ENCODE measurements at regions not wholly inside any gene's neighbourhood (a gene's known extent, or its start where the extent isn't known, plus 50 kb on each side); places are given as distances from the start of the nearest gene placed in this dataset.

DNA sequence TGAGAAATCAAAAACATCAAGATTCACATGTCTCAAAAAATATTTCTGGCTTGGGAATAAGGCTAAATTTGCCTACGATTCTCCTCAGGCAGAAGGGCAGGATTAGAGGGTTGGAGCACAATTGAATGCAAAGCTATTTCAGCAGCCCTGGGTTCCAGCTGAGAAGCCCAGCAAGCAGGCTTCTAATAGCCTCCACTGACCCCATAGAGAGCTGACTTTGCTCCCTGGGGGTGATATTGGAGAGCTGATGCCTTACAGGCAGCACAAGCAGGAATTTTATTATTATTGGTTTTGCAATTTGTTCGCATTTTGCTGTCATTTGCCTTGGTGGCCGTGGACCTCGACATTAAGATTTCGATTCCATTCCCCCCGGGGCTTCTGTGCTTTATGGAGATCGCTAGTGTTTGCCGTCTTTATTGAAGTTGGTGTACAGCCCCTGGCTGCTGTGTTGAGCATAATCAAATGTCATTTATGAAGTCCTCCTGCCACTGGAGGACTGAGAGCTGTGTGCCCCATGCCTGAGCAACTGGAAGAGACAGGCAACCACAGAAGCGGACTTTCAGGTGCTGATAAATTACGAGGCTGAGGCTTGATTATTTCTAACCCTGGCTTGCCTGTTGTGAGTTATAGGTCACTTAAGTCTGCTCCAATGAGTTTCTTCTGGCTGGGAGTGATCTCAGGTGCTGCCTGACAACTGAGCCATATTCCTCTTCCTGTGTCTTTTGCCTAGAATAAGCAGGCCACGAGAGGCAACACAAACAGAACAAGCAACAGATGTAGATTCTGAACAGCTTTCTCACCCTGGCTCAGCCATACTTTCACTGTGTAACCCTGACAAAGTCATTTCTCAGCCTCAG is 518.4 kb upstream of the CAMK1G start:
- DNase-seq (ENCODE audit: low spot score), result no peak

DNA sequence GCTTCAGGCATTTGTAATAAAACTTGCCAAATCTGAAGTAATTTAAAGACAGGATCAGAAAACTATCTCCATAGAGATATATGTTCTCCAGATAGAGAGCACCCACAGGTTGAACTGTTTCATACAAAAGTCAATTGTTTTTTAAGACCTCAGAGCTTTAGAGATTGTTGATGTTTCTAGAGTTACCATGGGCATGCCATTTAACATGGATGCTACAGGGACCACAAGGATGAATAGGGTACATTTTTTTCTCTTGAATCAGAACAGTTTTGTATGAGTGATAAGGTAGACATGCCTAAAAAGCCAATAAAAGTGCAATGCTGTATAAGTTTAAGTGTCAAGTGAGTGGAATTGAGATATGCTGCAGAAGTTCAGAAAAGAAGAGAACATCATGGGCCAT is 511.0 kb upstream of the CAMK1G start:
- no peak for DNase-seq (ENCODE audit: low spot score)

DNA sequence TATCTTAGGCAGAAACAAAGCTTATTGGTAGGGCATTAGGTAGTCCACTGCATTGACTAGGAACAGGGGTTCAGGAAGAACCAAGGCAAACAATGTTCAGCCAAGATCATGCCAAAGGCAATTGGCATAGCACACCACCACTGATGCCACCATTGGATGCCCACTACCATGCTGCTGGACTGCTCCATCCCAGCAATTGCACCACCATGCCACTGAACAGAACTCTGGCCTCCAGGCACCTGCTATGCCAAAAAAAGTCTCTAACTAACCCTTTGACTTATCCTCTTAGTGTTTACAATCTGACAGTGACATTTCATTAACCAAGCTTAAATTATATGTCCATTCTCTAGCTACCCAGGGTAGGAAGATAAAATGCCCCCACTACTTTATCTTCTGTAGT is 509.6 kb upstream of the CAMK1G start:
- no peak for DNase-seq (ENCODE audit: low spot score)

DNA sequence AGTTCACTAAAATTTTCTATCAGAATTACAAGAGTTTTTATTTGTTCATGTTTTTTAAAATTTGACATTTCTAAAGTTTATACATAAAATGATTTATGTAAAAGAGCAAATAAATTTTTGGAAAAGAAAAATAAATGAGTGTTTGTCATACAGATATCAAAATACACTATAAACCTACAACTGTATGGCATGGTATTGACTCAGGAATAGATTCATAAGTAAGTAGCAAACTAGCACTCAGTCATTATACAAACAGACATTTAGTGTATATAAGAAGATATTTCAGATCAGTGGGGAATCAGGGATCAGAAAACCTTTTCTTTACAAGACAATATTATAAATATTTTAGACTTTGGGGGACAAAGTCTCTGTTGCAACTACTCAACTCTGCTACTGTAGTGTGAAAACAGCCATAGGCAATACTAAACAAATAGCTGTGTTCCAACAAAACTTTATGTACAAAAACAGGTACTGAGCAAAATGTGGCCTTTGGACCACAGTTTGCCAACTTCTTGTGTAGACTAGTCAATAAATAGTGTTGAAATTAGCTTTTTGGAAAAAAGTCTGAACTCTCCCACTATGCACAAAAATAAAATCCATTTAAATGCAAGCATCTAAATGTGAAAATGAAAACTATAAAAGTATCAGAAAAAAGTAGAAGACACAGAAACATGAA is 508.8 kb upstream of the CAMK1G start:
- no peak for DNase-seq (ENCODE audit: low spot score)

DNA sequence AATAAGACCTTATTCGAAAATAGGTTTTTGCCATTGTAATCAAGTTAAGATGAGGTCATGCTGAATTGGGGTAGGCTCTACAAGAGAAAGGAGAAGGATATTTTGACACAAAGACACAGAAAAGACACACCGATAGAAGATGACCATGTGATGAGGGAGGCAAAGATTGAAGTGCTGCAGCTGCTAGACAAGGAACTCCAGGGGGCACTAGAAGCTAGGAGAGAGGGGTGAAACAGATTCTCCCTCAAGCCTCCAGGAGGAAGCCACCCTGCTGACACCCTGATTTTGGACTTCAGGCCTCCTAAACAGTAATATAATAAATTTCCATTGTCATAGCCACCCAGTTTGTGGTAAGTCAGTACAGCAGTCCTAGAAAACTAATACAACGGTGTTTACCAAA is 506.8 kb upstream of the CAMK1G start:
- no peak for DNase-seq (ENCODE audit: low spot score)

DNA sequence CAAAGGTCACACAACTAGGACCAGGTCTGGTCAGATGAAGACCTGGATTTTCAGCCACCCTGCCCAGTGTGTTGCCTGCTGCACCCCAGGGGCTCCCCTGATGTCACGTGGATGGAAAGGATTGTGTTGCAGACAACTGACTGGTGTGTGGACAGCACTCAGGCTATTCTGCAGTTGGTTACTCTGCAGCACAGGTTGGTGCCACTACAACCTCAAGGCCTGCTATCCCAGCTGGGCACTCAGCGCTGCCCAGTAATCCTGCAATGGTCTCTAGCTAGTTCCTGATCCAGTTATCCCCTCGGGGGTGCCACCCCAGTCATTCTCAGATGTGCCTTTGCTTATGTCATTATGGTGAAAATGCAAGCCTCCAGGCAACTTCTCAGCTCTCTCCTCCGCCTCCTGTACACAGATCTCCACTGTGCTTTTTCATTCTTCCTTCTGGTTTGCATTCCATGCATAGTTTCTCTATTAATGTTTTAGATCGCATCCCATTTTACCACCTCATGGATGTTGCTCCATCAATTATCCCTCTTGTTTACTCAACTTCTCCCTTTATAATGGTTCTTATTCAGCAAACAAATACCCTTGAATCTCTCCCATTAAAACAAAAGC is 503.2 kb upstream of the CAMK1G start:
- DNase-seq (ENCODE audit: low spot score), result no peak

DNA sequence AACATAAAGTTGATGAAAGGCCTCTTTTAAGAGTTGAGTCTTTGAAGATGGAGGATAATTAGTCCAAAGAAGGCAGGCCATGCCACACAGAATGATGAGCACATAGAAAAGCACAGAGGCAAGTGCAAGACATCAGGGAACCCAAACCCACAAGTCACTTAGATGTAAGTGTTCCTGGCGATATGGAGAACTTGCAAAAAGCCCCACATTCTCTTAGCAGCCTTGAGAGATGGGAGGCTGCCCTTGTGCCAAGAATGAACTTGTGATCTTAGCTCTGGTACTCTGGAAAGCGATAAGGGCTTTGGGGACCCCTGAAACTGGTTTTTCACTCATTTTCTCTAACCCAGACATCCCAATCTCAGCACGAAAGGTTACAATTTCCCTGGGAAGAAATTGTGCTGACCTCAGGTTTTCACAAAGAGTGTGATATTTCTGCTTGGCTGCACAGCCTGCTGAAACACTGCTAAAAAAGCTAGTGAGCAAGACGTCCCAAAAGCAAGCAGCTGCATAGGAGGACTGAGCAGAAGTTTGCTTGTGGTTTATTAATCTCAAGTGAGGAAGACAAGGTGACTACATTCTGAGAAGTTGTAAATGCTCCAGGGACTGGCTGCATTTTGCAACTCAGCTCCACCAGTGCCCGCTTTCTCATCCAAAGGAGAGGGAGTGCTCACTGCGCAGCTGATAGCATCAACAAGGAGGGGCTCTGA is 496.9 kb upstream of the CAMK1G start:
- no peak for DNase-seq (ENCODE audit: low spot score)

DNA sequence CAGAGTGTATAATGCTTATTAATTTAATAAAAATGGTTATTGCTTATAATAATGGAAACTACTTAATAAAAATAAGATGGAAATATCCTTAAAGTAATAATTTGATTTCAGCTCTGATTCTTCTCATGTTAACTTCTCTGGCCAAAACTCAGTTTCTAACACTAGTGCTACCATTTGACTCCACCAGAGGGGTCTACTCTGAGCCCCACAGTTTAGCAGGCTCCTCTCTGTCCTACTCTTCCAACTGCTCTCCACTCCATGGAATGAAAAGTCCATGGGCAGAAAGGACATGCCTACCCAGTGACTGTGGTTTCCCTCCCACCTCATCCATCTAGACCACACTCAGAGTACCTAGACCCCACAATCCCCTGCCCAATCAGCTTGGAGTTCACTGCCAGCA is 489.1 kb upstream of the CAMK1G start:
- no peak for DNase-seq (ENCODE audit: low spot score)

DNA sequence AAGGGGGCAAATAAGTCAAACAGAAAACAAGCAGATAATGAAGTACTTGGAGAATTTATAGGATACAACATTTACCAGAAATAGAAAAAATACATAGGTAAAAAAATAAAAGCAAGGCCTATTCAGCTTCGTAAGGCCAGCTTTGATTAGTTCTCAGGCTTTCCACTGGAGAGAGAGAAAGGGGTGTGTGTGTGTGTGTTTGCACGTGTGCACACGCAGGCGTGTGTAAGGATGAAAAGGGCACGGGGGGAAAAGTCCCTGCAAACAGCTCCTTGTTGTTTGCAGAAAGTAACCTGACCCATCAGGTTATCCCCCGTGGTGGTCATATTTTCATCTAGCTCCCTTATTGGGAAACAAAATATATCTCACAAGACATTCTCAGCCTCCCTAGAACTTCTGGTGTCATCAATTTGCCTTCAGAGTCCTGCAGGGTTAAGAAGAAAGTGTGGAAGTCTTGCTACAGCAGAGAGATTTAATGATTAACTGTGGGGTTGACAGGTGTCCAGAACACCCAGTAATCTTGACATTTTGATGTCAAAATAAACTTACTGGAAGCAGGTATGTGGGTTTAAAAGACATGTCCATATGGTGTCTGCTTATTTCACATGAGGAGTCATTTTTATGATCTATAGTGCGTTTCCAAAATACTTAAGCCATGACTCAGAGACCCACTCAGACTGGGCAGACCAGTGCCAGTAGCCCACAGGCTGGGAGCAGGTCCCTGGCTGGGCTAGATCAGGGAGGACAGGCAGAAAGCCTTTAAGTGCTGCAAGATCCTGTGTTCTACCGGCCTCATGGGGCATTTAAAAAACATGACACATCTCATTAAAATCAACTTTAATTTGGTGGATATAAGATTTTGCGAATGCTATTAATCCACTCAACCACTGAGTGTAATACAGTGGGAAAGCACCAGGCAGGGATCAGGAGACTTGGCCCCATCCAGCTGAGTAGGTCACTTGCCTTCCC is 487.6 kb upstream of the CAMK1G start:
- no peak for DNase-seq (ENCODE audit: low spot score)

DNA sequence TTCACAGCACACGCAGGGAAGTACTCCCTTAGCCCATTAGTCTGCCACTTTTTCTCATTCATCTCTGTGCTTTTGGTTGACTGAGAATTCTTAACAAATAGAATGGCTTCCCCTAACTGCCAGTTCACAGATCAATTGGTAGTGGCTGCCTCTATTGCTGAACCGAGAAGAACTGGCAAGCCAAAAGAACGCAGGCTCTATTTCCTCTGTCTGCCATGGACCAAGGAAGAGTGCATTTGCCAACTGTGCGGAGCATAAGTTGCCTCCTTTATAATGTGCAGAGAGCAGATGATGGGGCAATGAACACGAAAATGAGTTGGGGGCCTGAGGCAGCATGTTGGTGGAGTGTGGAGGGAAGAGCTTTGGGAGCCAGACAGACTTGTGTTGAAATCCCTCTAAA is 483.1 kb upstream of the CAMK1G start:
- no peak for DNase-seq (ENCODE audit: low spot score)

DNA sequence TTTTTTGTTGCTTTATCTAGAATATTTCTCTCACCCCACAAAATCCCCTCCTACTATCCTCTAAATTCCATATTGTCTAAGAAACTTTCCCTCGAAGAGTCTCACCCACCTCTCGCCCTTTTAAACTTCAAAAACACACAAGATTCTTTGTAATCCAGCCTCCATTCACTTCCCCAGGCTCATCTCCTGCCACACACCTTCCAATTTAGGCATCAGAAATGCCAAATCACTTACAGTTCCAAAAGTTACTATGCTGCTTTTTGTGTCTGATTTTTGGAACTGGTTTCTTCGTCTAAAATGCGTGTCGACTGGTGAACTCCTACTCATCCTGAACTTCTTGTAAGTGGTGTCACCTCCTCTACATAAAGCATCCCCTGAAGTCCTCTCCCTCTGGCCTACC is 482.4 kb upstream of the CAMK1G start:
- no peak for DNase-seq (ENCODE audit: low spot score)

DNA sequence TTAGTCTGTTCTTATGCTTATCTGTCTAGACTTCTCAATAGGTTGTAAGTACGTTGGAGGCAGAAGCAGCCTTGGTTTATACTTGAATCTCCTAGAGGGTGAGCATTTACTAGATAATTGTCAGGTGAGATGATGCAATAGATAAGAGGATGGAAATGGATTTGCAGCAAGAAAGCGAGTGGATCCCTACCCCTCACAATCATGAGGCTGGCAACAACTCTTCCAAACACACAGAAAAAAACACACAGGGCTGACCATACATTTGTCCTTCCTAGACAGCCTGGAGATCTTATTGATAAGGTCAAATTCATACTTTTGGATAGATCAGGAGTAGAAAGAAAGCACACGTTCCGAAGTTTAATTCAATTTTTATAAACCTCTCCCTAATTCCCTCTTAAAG is 481.4 kb upstream of the CAMK1G start:
- no peak for DNase-seq (ENCODE audit: low spot score)

DNA sequence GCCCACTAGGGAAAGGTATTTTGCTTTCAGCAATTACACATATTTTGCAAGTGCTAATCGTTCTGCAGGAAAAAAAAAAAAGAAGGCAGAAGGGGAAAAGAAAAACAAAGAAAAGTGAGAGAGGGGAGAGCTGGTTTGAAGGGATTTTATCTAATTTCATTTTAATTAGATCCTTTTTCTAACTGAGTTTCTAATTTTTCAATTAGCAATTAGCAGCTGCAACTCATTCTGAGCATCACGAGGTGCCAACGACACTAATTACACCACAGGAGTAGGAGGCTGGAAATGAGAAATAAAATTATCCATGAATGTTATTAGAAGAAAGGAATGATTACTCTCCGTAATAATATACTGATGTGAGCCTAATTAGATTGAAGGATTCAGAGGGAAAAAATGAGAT is 481.0 kb upstream of the CAMK1G start:
- no peak for DNase-seq (ENCODE audit: low spot score)

DNA sequence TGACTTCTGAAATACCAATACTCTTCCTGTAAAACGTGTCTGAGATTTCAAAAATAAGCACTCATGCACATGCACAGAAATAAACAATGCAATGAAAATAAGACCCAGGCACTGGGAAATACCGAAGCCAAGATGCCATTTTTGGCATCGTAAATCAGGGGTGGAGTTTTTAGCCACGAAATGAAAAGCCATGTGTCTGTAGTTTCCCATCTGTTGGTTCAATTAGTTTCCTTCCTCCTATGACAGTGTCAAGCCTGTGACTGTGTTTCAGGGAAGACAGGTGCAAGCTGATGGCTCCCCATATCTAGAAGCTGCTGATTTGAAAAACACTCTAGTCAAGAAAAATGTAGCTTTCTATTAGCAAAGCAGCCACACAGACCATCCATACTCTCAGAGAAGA is 480.4 kb upstream of the CAMK1G start:
- DNase-seq (ENCODE audit: low spot score), result no peak

DNA sequence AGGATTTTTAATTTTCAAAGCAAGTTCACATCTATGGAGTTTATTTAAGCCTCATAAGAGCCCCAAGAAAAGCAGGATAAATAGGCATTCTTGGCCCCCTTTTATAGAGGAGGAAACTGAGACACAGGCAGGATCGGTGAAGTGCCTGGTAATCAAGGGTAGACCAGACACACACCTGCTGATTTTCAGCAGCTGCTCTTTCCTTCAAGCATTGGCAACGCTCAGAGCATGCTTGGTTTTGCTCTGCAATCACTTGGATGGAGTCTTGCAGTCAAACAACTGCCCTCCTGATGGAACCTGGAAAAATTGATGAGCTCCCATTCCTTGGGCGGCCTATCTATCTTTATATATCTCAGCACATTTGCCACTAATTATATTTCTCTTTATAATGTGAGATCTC is 478.9 kb upstream of the CAMK1G start:
- DNase-seq (ENCODE audit: low spot score), result no peak

DNA sequence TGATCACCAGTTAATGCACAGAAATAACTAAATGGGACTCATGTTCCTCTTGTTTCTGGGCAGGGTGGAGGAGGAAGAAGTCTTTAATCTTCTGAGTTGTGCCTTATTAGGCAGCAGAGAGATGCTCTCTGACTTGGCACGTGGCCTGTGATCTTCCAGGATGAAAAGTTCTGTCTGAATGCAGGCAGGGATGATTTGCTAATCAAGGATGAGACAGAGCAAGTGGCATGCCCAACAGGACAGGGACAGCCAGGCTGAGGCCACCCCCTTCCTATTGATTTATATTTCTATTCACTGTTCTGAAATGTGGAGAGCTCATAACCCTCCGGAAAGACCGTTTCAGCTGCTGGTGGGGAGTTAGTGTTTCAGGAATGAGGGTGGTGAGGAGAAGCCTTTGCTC is 477.8 kb upstream of the CAMK1G start:
- no peak for DNase-seq (ENCODE audit: low spot score)

DNA sequence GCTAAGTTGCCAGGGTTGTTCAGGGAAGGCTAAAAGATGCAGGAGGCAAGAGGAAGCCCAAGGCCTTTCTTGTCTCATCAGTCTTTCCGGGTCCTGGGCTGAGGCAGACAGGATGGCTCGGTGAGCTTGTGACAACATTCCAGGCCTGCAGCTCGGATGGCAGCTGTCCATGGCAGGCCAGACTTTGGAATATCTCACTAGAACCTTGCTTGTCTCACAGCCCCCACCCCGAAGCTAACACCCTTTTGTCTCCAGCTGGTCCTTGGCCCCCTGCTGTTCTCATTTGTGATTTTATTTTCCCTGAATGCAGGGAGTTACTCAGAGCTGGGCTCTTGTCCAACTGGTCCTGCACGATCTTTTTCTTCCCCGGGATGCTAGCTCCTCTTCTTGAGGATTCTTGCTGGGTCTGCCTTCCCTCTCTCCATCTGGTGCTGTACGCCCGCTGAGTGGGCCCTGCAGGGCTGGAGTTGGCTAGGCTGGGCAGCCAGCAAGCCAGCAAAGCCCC is 477.2 kb upstream of the CAMK1G start:
- DNase-seq (ENCODE audit: low spot score), result no peak

DNA sequence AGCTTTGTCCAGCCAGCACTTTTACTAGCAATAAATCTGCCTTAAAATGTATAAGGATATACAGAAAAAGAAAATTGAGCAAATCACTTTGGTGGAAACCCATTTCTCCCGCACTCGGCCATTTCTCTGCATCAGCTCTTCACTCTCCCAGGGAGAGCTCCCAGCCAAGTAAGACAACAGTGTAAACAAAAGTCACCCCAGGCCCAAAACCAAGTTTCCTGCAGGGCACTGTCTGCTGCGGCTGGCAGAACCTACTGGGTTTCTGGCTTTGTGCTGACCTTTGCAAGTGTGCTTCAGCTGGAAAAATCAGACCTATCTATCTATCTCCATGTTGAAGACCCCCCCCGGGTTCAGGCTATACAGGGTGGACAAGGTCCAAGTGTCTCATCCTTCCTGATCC is 476.7 kb upstream of the CAMK1G start:
- no peak for DNase-seq (ENCODE audit: low spot score)

DNA sequence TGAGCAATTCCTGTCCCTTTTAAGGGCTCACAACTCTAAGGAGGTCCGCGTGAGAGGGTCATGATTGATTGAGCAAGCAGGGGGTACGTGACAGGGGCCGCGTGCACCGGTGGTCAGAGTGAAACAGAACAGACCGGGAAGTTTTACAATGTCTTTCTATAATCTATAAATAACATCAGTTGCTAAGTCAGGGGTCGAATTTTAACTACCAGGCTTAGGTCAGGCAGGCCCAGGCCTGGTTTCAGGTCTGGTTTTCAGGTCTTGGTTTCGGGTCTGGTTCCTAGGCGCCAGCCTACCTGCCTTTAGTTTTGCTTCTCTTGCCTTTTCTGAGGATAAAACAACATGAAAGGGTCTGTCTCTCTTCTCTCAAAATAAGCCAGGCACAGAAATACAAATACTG is 476.0 kb upstream of the CAMK1G start:
- no peak for DNase-seq (ENCODE audit: low spot score)

DNA sequence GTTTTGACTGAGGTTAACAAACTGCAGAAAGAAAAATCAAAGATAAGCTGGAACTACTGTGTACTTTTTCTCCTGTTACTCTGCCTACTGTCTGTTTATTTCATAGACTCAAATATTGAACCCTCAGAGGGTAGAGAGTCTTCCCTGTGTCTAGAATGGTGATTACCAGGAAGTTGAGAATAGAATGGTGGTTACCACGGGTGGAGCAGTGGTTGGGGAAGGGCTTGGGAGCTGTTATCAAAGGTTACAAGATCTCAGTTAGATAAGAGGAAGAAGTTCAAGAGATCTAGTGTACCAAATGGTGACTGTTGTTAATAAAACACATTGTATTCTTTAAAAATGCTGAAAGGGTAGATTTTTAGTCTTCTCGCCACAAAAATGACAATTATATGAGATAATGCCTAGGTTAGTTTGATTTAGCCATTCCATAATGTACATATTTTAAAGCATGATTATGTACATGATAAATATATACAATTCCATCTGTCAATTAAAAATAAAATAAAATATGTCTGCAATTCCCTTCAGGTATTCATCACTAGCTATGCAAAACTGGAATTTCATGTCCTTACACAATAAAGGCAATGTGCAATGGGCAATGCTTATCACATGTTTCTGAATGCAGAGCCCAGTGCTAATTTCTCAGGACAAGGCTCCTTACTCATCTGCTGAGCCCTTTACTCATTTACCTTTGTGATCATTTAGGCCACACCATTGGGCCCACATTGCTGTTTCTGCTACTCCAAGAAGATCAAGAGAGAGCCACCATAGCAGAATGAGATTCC is 474.3 kb upstream of the CAMK1G start:
- no peak for DNase-seq (ENCODE audit: low spot score)

DNA sequence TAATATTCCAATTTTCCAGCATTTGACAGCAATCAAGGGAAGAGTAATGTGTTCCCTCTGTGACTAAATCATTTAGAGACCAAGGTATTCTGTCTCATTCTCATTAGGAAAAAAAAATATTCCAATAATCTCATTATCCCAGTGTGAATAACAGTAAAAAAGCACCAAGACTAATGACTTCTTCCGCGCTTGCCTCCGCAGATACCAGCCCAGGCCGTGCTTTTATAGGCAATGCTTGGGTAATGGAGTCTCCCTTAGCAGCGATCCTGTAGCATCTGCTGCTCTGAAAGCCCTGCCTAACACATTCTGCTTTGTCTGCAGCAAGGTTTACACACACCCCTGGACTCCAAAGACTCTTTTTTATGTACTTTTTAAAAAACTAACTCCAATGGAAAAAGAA is 470.0 kb upstream of the CAMK1G start:
- DNase-seq (ENCODE audit: low spot score), result no peak

All from germinal center (tissue), 1 donor.